Upper lobe of left lung (tissue), 4 donors: ENCODE measurements at regions not wholly inside any gene's neighbourhood (a gene's known extent, or its start where the extent isn't known, plus 50 kb on each side); places are given as distances from the start of the nearest gene placed in this dataset.

ENCODE experiments used
- EP300 ChIP-seq, 4 donors: sonication (generic); formaldehyde crosslinking; IDR thresholded peaks; one replicate each; pipeline ENCODE4 v1.5.1; 2017; ENCODE audit warnings: antibody characterized with exemption in 4 of 4, control low read depth in 2 of 4
- POLR2A ChIP-seq, 4 donors: fragments of 450-650 bp; IDR thresholded peaks; one replicate each; pipeline ENCODE4 v1.5.1; 2016 to 2017; ENCODE audit warnings: antibody characterized with exemption in 4 of 4, mild to moderate bottlenecking in 2 of 4

DNA sequence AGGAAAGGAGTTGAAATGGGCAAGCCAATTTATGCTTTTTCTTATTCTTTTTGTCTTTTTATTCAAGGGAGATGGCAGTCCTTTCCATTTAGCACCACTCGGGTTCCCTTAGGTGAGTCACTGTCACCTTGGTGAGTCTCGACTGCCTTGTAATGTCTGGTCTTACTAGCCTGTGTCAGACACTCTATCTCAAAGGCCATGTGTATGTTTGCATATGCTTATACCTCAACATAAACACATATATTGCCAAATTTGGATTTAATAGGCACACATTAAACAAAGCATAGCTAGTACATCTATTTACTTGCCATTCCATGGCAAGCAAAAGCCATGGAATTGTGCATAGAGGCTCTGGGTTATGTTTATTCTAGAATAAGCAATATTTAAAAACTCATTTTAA, 624.9 kb upstream of the FOXG1 start:
- TF ChIP-seq POLR2A (IDR thresholded peaks at IDR 0.05) = no peak
- TF ChIP-seq EP300 (IDR thresholded peaks at IDR 0.05) = no peak
